Non-pigmented ciliary epithelial cell (primary cell): ENCODE measurements at regions not wholly inside any gene's neighbourhood (a gene's known extent, or its start where the extent isn't known, plus 50 kb on each side); places are given as distances from the start of the nearest gene placed in this dataset.
"Not testable (repeated sequence)": the region's sequence is repeated elsewhere in the genome, so short reads cannot be mapped to it uniquely, and the experiment has no call there.

ENCODE experiments used
- DNase-seq: peaks from one replicate; pipeline ENCODE4 v3.0.0-alpha.2; 2010; ENCODE audit warnings: low read depth

DNA sequence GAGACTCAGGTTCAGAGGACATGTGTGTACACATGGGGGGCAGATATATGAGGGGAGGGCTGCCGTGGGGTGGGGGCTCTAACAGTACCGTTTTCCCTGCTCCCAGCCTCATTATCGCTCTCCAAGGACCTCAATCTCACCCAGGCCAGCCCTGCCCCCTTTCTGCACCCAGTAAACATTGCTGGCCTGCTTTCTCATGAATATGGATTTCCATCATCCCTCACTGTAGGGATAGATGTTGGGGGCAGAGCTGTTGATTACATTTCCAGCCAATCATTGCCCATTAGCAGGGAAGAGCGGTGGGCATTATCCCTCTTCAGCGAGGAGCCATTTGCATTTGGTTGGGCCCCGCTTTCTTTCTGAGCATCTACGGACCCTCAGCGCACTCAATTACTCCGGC, 273.8 kb downstream of the RPS6KC1 start:
- no peak for DNase-seq

DNA sequence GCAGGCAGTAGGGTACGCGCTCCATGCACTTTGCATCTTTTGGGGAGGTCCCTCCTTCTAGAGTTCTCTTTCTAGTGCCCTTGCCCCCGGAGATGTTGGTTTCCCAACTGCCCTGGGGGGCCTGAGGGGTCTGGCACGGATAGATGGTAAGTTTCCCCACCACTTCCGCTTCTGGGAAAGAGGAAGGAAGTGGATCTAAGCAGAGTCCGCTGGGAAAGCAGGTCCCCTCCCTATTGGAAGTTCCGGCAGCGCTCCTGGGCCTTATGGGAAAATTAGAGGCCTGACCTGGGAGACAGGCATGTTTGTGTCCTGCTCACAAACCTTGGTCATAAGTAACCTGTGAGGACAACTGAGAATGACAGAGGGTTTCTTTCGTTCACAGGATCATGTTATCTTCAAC, 274.4 kb downstream of the RPS6KC1 start:
- no peak for DNase-seq

DNA sequence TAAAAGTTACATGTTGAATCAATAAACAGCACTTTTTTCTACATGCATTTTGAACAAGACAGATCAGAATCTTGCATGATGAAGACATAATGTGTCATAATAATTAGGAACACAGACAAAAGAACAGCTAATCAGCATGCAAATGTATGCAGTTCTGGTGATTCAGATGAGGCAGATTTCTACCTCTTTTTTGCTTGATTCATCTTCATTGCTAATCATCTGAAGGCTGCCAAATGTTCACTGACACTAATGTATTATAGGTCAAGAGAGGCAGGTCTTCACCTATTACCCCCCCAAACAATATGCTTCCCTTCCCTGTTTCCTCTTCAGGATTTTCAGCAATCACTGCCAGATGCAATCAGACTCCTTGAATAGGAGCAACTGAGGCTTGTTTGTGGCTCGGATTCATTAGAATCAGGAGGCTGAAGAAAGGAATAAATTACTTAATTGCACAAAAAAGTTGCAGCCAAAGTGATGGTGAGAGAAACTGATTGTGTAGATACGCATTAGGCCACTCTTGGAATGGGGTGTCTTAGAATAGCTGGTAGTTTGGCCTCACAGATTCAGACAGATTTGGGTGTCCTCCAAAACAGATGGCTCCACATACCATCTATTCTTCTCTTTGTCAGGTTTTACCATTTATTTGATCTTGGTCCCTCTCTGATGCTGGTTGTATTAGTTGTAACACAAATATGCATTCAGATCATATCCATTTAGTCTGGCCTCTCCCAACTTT, 275.4 kb downstream of the RPS6KC1 start:
- DNase-seq: no peak

DNA sequence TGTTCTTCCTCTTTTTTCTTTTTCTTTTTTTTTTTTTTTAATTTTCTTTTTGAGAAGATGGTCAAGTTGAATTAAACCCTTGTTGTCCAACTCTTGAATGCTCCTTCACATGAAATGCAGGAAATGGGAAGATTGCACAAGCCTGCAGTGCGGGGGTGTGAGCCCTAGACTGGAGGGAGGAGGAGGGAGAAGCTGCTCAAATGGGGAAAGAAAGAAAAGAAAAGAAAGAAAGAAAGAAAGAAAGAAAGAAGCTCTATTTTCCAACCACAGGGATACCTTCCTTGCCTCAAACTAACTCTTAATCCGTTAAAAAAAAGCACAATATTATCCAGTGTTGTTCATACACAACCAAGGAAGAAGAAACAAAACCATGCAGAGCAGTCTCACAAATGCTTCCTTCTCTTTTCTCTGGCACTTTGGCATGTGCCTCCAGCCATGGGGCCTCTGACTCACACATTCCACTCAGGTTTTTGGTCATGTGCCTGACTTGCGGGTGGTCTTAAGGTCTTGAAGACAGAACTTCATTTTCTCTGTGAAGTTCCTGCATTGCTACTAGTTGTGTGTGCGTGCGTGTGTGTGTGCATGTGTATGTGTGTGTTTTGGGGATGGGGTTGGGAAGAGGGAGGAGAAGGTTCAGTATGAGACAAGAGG, 276.1 kb downstream of the RPS6KC1 start:
- peak; percentile 34 for DNase-seq

DNA sequence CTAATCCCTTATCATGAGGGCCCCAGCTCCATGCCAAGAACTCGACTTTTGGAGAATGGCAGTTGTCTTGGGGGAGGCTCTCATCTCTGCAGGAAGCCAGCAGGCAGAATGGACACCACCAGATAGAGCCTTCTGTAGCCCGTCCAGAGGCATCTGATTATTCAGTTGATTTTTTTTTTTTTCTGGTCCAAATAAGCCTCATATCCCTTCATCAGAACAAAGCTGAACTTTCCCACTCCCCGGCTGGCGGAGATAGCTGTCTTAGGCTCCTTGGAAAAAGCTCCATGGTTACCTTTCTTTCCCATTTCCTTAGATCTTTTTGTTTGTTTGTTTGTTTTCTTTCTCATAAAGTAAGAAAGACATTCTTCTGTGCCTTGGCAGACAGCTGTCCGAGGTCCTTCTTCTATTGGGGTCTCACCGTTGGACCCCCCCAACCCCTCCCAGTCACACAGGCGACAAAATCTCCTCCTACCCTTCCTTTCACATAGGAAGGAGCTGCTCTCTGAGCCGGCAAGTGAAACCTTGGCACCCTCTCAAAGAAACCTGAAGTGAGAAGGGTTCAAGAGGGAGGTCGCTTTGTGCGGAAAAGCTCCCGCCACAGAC, 278.5 kb downstream of the RPS6KC1 start:
- no peak for DNase-seq

DNA sequence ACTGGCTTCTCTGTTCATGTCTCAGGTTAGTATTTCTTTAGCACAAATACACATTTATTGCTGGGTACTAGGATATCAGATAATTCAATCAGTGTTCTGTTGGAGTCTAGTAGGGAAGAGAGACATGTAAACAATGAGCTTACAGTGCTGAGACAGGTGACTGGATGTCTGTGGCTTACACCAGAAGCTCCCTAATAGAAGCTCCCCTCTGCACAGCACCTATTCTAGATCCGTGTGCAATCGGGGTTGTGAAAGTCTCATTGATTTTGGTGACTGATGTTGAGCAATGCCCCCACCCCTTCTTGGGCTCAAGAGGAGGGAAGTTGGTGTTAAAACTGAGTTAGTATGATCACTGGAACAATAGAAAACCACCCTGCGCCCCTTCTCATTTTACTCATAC, 279.2 kb downstream of the RPS6KC1 start:
- DNase-seq: no peak

DNA sequence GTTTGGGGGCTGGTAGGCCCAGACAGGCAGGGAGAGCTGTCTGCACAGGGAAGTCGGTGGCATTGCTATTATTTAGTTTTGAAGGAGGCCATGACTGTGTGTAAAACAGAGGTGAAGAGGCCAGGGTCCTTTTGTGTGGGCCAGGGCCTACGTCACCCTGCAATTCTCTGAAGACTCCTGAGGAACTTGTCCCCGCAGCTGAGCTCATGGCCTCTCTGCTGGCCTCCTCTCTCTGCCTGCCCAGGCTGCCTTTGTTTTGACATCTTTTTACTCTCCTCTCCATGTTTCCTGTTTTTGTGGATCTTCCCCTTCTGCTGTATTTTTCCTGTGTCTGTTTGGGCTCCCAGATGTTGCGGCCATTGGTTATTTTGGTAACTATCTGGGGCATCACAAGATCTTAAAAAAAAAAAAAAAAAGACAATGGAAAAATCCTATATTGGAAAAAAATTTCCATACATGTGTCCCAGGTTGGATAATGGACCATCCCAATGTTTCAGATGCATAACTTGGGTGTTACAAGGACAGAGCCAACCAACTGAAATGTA, 280.7 kb downstream of the RPS6KC1 start:
- DNase-seq: no peak

DNA sequence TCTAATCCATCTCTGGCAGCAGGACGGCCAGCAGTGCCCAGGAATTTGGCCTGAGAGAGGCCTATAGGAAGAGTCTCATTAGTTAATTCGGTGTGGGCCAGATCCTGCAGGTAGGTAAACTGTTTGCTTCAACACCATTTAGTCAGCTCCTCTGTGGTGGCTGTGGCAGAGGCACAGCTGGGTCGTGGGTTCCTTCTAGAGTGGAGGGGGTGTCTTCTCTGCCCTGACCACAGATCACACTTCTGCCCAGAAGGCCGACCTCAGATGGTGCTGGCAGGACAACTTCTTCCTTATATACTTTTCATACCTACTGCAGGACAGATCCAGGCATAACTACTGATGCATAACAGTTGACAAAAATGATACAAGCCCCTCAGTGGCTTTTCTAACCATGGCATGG, 281.4 kb downstream of the RPS6KC1 start:
- no peak for DNase-seq

DNA sequence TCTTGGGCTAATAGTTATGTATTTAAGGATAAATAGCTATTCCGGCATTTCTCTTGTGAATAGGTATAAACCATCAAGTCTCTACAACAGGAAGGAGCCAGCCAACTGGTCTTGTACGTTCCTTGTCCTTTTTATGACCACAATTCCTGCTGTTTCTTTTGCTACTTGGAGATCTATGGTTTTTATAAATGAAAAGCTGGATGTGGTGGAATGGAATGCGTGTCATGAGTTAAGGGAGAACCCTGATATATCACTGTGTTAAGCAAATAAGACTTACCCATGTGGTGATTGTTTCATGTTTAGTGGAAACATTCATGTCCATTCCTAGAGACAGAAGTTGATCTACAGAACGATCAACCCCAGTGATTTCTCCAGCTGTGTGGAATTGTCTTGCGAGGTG, 282.1 kb downstream of the RPS6KC1 start:
- DNase-seq: no peak

DNA sequence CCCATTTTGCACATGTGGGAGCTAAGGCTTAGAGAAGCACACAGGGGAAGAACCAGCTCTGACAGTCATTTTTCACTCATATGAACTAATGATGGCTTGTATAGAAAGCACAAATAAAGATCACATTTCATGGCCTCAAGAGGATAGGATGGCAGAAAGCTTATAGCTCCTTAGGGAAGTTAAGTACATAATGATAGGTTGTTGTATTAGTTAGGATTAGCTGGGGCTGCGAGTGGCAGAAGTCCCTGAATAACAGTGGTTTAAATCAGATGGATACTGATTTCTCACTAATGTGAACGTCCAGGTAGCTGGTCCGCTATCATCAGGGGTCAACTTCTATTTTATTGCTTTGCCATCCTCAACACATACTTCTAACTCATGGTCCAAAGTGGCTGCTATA, 284.0 kb downstream of the RPS6KC1 start:
- no peak for DNase-seq

DNA sequence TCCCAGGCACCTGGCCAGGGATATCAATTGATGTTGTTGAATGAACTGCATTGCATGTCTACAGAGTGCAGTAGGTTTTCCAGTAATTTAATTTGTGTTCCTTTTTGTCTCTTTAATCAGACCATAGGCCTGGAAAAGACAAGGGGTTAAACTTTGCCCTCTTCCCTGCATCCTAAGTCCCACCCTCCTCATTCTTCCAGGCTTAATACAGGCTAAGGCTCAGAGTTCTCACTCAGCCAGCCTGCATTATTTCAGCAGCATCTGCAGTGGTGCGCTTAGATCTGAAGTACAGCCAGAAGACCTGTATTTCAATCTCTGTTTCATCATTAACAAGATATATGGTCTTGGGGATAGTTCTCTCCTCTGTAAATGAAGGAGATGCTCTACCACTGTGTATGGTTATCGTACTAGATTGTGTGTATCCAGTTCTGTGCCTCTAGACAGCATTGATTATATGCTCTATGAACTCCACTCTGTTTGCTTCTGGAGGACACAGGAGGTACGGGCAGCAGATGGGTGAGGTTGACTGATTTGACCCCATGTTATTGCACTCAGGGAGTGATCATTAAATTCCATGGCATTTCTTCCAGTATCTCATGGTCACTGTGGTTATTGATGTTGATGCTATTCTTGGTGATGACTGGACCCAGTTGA, 286.1 kb downstream of the RPS6KC1 start:
- DNase-seq: no peak

DNA sequence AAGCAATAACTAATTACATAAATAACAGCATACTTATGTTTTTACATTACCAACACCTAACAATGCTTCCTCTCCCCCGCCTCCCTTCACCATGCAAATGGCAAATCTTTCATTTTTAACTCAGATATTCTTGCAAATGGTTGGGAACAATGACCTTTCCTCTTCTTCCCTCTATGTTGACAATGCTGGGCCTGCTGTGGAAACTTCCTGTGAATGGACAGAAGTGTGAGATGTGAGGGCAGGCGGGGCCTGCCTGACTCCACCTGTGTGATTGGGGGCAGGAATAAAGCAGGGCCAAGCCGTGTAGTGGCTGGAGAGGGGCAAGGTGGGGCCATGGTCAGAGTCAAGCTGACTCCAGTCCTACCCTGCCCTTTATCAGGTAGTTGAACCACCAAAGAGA, 289.6 kb downstream of the RPS6KC1 start:
- no peak for DNase-seq

DNA sequence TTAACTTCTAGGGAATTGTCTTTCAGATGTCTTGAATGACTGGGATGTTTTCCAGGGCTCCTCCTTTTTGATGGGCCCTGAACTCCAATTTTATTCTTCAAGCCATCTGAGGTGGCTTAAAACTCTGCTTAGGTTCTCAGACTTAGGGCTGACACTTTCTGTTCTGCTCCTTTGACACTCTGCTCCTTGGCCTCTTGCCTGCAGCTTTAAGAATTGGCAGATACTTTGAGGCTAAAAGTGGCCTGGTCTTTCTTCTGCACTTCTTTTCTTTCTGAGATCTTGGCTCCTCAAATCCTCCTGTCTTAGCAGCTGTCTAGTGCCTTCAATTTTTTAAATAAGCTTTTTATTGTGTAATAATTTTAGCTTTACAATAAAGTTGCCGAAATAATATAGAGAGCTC, 294.6 kb downstream of the RPS6KC1 start:
- no peak for DNase-seq

DNA sequence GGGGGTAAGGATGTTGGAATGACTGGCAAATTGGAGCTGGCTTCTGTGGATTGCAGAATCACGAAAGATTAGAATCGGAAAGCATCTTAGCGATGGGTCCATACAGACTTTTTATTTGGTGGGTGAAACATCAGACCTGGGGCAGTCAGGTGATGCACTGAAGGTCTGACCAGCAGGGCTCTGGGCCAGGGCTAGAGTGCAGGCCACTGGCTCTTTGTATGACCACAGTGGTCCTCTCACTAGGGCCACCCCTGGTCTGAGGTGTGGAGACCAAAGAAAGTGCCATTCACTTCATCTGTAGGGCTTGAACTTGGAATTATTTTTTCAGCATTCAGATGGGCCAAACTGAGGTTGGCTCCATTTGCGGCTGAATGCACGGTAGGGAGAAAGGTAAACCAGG, 306.4 kb downstream of the RPS6KC1 start:
- no peak for DNase-seq

DNA sequence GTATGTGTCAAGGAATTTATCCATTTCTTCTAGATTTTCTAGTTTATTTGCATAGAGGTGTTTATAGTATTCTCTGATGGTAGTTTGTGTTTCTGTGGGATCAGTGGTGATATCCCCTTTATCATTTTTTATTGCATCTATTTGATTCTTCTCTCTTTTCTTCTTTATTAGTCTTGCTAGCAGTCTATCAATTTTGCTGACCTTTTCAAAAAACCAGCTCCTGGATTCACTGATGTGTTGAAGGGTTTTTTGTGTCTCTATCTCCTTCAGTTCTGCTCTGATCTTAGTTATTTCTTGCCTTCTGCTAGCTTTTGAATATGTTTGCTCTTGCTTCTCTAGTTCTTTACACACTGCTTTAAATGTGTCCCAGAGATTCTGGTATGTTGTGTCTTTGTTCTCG, 307.3 kb downstream of the RPS6KC1 start:
- not testable (repeated sequence) for DNase-seq

DNA sequence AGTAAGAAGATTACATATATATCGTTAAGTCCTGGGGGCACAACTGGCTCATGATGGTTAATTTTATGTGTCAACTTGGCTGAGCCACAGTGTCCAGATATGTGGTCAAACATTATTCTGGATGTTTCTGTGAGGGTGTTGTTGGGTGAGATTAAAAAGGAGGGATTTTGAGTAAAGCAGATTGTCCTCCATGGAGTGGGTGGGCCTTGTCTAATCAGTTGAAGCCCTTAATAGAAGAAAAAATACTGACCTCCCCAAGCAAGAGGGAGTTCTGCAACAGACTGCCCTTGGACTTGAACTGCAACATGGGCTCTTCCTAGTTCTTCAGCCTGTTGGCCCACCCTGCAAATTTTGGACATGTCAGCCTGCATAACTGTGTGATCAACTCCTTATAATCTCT, 311.6 kb downstream of the RPS6KC1 start:
- no peak for DNase-seq

DNA sequence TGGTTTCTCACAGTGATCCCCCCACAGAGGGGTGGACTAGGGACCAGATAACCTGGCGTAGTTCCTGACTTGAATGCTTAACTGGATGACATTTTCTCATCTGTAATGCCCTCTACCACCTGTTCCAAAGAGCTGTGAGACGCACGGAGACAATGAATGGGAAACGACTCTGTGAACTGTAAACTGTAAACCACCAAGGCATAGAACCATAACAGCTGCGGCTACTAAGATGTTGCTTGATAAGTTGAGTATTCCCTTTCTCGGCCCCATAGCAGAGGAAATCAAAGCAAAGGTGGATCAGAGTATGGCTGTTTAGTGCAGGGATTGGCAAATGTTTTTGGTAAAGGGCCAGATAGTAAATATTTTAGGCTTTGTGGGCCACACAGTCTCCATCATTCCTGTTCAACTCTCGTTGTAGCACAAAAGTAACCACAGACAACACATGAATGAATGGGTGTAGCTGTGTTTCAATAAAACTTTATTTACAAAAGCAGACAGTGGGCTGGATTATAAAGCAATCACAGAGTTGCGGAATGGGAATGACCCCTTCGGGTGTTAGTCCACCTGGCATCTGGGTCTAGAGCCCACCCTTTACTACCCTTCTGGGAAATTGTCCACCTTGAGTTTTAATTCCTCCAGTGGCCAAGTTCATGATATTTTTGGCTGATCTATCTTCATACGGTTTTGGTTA, 315.2 kb downstream of the RPS6KC1 start:
- DNase-seq: no peak

DNA sequence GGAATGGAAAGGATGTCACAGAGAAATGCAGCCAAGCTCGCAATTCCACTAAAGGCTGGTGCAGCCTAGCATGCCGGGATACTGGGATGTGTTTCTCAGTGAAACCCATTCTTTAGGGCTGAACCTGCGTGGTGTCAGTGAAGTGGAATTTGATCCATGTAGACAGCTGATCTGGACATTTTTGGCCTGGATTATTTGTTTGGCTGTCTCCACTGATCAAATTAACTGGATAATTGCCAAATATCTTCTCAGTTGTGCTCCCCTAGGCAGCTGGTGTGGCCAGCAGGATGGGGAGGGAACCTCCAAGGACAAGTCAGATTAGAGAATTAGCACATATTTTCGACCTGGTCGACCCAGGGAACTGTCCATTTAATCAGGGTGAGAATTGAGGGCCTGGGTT, 318.4 kb downstream of the RPS6KC1 start:
- no peak for DNase-seq

DNA sequence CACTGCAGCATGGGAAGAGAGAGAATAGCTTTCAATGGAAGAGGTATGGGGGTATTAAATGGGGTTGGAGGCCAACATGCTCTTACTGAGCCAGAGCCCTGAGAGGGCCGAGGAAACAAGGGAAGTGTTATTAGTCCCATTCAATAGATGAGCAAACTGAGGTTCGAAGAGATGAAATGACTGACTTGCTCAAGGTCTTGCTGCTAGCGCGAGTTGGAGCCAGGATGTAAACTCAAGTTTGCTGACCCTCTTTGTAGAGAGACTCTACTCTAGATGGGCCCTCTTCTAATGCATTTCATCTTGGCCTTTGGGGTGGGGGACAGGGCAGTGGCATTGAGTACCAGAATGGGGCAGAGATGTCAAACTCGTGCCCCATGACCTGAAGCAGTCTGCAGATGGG, 319.5 kb downstream of the RPS6KC1 start:
- DNase-seq: no peak

DNA sequence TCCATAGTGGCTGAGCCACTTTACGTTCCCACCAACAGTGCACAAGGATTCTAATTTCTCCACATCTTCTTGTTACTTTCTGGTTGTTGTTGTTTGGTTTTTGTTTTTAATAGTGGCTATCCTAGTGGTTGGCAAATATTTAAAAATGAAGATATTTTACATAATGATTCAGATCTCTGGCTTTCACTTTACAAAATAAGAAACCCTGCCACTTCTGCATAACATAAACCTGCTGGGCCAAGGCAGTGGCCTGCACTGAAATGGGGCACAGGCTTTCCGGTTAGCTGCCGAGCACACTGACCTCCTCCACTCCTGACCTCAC, 320.4 kb downstream of the RPS6KC1 start:
- DNase-seq: no peak

DNA sequence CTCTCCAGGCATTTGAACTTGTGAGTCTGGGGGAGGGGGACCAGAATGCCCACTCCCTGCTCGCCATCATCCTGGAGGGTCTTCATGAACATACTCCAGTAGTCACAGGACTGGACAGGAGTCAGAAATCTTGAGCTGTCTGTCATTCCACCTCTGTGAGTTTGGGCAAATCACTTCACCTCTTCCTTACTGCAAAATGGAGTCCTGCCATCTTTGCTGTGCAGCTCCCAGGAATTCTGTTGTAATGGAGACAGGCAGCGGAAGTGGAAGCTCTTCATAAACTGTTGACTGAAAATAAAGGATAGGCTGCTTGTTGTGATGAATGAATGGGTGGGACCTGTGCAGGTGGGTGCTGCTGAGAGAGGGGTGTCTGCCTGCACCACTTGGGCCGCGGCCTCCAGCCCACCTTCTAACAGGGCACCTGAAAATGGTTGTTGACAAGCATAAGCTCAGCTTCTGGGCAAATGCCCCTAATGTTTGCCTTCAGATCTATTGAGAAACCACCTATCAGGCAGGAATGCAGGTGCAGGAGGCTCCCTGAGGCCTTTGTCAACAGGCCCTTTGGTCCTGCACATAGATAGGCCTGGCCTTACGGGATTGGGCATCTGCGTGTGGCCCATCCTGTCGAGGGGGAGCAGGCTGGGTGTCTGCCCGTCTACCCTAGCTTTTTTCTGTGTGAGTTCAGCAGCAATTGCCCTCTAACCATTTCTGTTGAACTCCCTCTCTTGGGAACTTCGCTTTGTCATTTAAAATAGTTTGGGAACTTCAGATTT, 321.0 kb downstream of the RPS6KC1 start:
- no peak for DNase-seq

DNA sequence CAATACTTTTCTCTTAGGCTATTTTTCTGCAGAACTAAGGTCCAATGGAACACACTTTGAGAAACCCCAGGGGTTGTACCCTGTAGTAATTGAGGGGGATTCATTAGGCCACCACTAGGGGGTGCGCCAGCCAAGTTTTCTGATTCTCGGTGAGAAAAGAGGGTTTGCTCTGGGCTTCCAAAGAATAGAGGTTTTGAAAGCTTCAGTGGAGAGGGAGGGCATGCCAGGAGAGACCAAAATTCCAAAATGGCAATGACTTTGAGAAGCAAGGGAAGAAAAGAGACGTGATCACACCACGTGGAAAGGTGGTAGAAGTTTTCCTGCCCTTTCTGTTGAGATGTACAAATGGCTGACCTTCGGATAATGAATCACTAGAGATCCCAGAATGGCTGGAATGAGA, 323.3 kb downstream of the RPS6KC1 start:
- no peak for DNase-seq
